NT2/D1 (cell line): ENCODE measurements at regions not wholly inside any gene's neighbourhood (a gene's known extent, or its start where the extent isn't known, plus 50 kb on each side); places are given as distances from the start of the nearest gene placed in this dataset.

Experiments used
- DNase-seq: peaks from one replicate; pipeline ENCODE4 v3.0.0-alpha.2; 2011; ENCODE audit warnings: low read depth, low spot score
- H3K27me3 ChIP-seq: 2 replicates; pipeline ENCODE4 v1.6.0; 2011; ENCODE audit warnings: mild to moderate bottlenecking; ENCODE audit not compliant: insufficient read length, insufficient read depth
- H3K36me3 ChIP-seq: 2 replicates; pipeline ENCODE4 v1.6.1; 2011; ENCODE audit warnings: mild to moderate bottlenecking, low read length, mixed read lengths; ENCODE audit not compliant: insufficient read depth, insufficient read length
- H3K4me1 ChIP-seq: 2 replicates; pipeline ENCODE4 v1.5.1; 2011; ENCODE audit not compliant: insufficient read depth, insufficient read length
- H3K4me3 ChIP-seq: 2 replicates; pipeline ENCODE4 v1.5.1; 2011; ENCODE audit warnings: low read depth; ENCODE audit not compliant: insufficient read length
- H3K9ac ChIP-seq: 2 replicates; pipeline ENCODE4 v1.6.0; 2011; ENCODE audit warnings: low read depth; ENCODE audit not compliant: insufficient read length
- H3K9me3 ChIP-seq: 2 replicates; pipeline ENCODE4 v1.5.1; 2011; ENCODE audit warnings: mild to moderate bottlenecking, low read length; ENCODE audit not compliant: insufficient read depth
- SUZ12 ChIP-seq: IDR thresholded peaks from 2 replicates; pipeline ENCODE4 v1.6.1; 2011; ENCODE audit not compliant: insufficient read length, insufficient read depth; ENCODE audit errors: extremely low read depth
- YY1 ChIP-seq: IDR thresholded peaks from 2 replicates; pipeline ENCODE4 v1.6.1; 2011; ENCODE audit not compliant: insufficient read length, insufficient read depth
- ZNF274 ChIP-seq: IDR thresholded peaks from 2 replicates; pipeline ENCODE4 v1.6.1; 2011; ENCODE audit warnings: mild to moderate bottlenecking, low read depth, low read length

DNA sequence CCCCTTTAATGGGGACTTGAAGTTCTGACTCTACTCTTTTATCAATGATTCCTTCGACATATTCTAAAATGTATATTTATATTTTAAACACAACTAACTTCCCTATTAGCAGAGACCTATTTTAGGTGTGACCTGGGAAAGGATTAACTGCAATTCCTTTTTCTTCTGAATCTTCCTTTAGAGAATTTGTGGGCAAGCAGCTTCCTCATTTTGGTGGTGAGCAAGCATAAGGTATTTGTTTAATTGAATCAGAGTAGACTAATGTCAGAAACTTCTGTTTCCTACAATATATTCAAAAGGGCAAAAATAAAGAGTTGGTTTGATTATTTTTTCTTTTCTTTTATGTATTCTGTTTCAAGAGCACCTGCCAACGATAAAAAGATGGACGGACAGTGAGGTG is 237.0 kb downstream of the IKZF2 start:
- no peak for DNase-seq
- H3K4me3 ChIP-seq, result no peak overlapping the region
- H3K27me3 ChIP-seq, result no peaks in the 10 kb centered on the region
- peaks cover under 1% of the 10 kb centered on the region; the same call in 1 of the 2 replicates for H3K9me3 ChIP-seq
- TF ChIP-seq SUZ12 (no peak), ZNF274 (no peak), YY1 (no peak)
- H3K4me1 ChIP-seq, result no peaks in the 10 kb centered on the region
- H3K9ac ChIP-seq, result no peak overlapping the region
- no peaks in the 10 kb centered on the region for H3K36me3 ChIP-seq

DNA sequence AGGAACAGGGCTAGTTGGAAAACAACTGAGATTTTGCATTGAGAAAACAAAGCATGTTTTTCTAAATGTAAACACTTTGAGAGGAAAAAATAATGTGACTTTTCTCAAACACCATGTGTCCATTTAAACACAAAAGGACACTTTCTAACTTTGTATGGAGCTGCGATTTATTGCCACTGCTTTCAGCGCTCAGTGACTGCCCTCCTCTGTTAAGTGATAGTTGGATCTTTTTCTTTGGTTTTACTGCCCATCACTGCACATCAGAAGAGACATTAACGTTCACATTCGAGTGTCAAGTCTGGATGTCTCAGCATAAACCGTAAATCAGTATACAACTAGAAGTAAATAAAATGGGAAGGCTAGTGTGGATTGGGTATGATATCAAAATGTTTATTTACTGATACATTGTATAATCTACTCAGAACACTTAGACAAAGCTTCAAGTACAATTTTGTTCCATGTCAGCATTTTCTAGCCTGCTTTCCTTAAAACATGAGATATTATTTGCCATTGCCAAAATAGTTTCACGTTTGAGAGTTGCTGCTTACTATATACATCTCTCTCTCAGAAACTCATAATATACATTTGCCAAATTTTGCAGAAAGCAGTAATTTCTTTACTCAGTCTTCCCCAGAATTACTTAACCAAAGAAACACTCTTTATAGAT is 237.6 kb downstream of the IKZF2 start:
- H3K27me3 ChIP-seq, result no peaks in the 10 kb centered on the region
- TF ChIP-seq YY1 (no peak), SUZ12 (no peak), ZNF274 (no peak)
- DNase-seq, result no peak
- peaks cover 3% of the 10 kb centered on the region; the same call in 1 of the 2 replicates for H3K9me3 ChIP-seq
- no peaks in the 10 kb centered on the region for H3K4me1 ChIP-seq
- H3K9ac ChIP-seq, result no peak overlapping the region
- no peaks in the 10 kb centered on the region for H3K36me3 ChIP-seq
- H3K4me3 ChIP-seq, result no peak overlapping the region

DNA sequence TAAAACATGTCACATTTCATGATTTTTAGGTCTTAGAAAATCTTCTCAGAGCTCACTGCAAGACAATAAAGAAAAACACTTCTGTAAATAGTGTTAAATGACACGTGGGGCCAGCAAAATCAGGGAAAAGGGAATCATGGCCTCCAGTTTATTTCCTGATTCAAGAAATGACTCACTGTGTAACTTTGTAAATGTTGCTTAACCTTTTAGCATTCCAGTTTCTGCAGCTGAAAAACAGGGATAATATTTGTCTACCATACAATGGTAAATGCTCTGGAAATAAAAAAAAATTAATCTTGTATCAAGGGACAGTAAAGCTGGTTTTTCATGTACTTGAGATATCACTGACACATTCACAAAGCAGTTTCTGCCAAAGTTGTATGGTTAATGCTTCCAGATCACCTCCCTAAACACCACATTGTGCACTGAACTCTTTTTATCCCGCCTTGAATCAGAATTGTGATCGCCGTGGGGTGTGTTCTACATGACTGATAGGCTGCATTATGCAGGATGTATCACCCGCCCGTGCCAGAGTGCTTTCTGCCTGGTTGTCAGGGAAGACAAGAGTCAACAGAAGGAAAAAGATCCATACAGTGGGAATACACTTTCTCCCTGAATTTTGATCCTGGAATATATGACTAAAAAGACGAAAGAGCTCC is 238.8 kb downstream of the IKZF2 start:
- DNase-seq, result no peak

DNA sequence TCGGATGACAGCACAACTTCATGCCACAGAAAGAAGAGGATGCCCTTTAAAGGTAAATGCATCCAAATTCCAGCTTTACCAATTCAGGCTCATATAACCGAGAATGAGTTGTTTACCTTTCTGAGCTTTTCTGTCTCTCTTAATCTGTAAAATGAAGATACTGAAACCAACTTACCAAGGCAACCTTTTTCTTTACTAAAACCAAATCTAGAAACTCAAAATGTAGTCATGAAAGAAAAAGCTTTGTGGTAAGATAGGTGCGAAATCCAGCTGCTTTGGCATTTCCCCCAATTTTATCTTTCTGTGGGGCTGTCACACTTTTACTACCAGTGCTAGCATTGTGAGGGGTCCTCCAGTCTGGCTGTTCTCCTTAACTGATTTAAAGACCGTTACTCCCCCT is 240.4 kb downstream of the IKZF2 start:
- H3K4me1 ChIP-seq, result no peaks in the 10 kb centered on the region
- no peaks in the 10 kb centered on the region for H3K36me3 ChIP-seq
- peaks cover 3% of the 10 kb centered on the region; the same call in 1 of the 2 replicates for H3K9me3 ChIP-seq
- DNase-seq, result no peak
- H3K4me3 ChIP-seq, result no peak overlapping the region
- no peak overlapping the region for H3K9ac ChIP-seq
- no peak for TF ChIP-seq ZNF274
- no peak for TF ChIP-seq SUZ12
- TF ChIP-seq YY1, result no peak
- H3K27me3 ChIP-seq, result no peaks in the 10 kb centered on the region

More for the DNA sequence above, 238.8 kb downstream of the IKZF2 start:
- no peak overlapping the region for H3K4me3 ChIP-seq
- TF ChIP-seq SUZ12, result no peak
- TF ChIP-seq YY1, result no peak
- TF ChIP-seq ZNF274, result no peak
- no peaks in the 10 kb centered on the region for H3K36me3 ChIP-seq
- no peaks in the 10 kb centered on the region for H3K27me3 ChIP-seq
- H3K4me1 ChIP-seq, result no peaks in the 10 kb centered on the region
- peaks cover 3% of the 10 kb centered on the region; the same call in 1 of the 2 replicates for H3K9me3 ChIP-seq
- no peak overlapping the region for H3K9ac ChIP-seq

DNA sequence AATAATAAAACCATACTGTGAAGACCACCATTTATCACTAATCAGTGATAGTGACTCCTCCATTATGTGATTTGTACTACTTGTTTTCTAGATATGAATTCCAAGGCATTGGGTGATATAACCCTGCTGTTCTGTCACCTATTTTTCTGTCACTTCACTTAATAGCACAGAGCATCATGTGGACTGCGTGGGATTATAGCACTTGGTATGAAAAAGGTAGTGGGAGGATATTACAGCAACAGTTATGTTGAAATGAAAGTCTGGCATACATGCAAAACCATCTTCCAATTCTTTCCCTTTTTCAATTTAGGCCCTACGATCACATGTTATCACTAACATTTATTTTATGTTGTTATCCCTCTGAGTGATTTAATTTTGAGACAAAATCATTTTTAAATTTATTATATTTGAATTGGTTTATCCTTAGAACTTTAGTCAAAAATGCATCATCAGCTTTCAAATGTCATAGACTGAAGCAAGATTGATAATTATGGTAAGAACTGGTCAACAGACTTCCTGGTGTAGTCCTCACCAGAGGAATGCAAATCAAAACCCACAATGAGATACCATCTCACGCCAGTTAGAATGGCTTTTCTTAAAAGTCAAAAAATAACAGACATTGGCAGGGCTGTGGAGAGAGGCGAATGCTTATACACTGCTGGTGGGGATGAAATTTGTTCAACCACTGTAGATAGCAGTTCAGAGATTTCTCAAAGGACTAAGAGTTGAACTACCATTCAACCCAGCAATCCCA is 242.6 kb downstream of the IKZF2 start:
- DNase-seq, result no peak
- no peak overlapping the region for H3K9ac ChIP-seq
- 0 out of 2 replicates have a peak, but pooled peaks cover 3% of the 10 kb centered on the region for H3K9me3 ChIP-seq
- no peaks in the 10 kb centered on the region for H3K36me3 ChIP-seq
- no peaks in the 10 kb centered on the region for H3K4me1 ChIP-seq
- TF ChIP-seq SUZ12 (no peak), ZNF274 (no peak), YY1 (no peak)
- H3K27me3 ChIP-seq, result no peaks in the 10 kb centered on the region
- no peak overlapping the region for H3K4me3 ChIP-seq

DNA sequence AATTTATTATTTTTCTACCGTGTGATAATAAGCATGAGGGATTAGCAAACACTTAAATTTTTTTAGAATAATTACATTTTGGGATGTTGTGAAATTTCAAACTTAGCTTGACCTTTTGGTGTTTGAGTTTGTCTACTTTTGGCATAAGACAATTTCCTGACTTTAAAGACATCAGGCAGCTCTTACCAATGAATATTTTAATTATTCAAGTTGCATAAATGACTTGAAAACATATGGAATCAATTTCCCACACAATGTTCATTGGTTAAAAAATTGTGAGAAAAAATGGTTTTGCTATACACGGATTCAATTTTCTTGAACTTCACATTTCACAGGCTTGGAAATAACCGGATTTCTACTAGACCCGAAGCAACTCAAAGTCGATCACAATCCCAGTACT is 243.4 kb downstream of the IKZF2 start:
- Histone ChIP-seq H3K4me3 (no peak overlapping the region), H3K27me3 (no peaks in the 10 kb centered on the region), H3K9me3 (0 out of 2 replicates have a peak, but pooled peaks cover 3% of the 10 kb centered on the region), H3K36me3 (no peaks in the 10 kb centered on the region), H3K9ac (no peak overlapping the region), H3K4me1 (no peaks in the 10 kb centered on the region)
- no peak for DNase-seq
- TF ChIP-seq SUZ12 (no peak), ZNF274 (no peak), YY1 (no peak)

DNA sequence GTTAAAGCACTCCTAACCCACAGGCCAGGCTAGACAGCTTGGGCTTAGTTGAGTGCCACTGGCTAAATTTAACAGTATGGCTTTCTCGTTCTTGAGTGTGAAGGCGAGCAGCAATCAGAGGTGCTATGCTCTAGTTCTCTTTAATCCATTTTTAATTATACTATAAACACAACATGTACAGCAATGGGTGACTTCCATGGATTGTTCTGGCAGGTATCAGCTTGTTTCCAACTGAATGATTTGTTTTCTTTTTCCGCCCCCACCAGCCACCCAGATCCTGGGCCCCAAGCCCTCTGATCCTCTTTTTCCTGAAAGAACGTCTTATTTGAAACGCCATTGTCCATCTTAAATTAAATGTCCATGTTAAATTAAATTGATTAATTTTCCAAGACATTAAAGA is 244.8 kb downstream of the IKZF2 start:
- TF ChIP-seq SUZ12 (no peak), YY1 (no peak), ZNF274 (no peak)
- Histone ChIP-seq H3K27me3 (no peaks in the 10 kb centered on the region), H3K4me3 (no peak overlapping the region), H3K9me3 (0 out of 2 replicates have a peak, but pooled peaks cover 3% of the 10 kb centered on the region), H3K4me1 (no peaks in the 10 kb centered on the region), H3K9ac (no peak overlapping the region), H3K36me3 (no peaks in the 10 kb centered on the region)
- no peak for DNase-seq
